Mononuclear cell (primary cell): ENCODE measurements at regions not wholly inside any gene's neighbourhood (a gene's known extent, or its start where the extent isn't known, plus 50 kb on each side); places are given as distances from the start of the nearest gene placed in this dataset.

Experiments
- H3K27me3 ChIP-seq: 2 replicates; pipeline ENCODE4 v1.6.0; 2011; ENCODE audit warnings: low read length, control low read depth; ENCODE audit not compliant: insufficient read depth
- H3K4me1 ChIP-seq: 2 replicates; pipeline ENCODE4 v1.5.1; 2011; ENCODE audit warnings: mild to moderate bottlenecking, low read length, control low read depth; ENCODE audit not compliant: insufficient read depth
- H3K4me3 ChIP-seq: 2 replicates; pipeline ENCODE4 v1.5.1; 2011; ENCODE audit warnings: mild to moderate bottlenecking, low read length, moderate library complexity
- H3K9me3 ChIP-seq: 2 replicates; pipeline ENCODE4 v1.5.1; 2011; ENCODE audit warnings: low read depth, mild to moderate bottlenecking, control low read depth, low read length

GRCh38 chr11:79932612-79933011 is 491.8 kb upstream of the TENM4 start:
- Histone ChIP-seq H3K4me3 (no peak overlapping the region), H3K27me3 (no peaks in the 10 kb centered on the region), H3K4me1 (no peaks in the 10 kb centered on the region), H3K9me3 (no peaks in the 10 kb centered on the region)

DNA sequence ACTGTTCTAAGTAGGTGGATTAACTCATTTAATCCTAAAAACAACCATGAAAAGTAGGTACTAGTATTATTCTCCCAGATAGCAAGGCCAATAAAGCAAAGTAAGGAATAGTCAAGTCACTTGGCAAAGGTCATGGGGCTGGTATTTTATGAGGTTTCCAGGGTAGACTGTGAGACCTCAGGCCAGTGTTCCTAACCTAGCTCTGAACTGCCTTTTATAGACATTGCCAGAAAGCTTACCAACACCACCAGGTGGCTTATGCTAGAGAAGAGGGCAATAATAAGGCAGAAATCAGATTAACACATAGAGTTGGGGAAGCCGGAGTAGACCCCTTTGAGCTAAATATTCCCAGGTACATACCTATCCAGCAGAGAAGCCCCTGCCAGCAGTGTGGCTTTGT is 490.9 kb upstream of the TENM4 start:
- H3K4me3 ChIP-seq, result no peak overlapping the region
- H3K9me3 ChIP-seq, result no peaks in the 10 kb centered on the region
- H3K4me1 ChIP-seq, result no peaks in the 10 kb centered on the region
- H3K27me3 ChIP-seq, result no peaks in the 10 kb centered on the region

- H3K4me3 ChIP-seq, result no peak overlapping the region
- no peaks in the 10 kb centered on the region for H3K27me3 ChIP-seq
- no peaks in the 10 kb centered on the region for H3K9me3 ChIP-seq
- no peaks in the 10 kb centered on the region for H3K4me1 ChIP-seq
Observed at GRCh38 chr11:79926707-79927106, 485.9 kb upstream of the TENM4 start.

DNA sequence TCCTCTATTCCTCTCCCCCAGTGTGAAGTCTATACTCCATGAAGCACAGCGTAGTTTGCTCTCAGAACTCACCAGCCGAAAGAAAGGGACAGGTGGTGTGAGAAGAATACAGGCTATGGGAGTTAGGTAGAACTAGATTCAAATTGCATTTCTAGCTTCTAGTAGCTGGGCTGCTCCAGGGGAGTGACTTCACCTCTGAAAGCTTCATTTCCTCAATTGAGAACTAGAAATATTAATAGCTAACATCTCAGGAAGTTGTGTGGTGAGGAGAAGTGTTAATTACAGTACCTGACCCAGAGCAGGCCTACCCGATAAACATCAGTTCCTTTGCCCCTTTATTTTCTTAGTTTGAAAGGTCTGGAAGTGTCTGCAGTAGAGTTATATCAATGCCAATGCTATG is 484.7 kb upstream of the TENM4 start:
- Histone ChIP-seq H3K4me3 (no peak overlapping the region), H3K4me1 (no peaks in the 10 kb centered on the region), H3K9me3 (no peaks in the 10 kb centered on the region), H3K27me3 (no peaks in the 10 kb centered on the region)

DNA sequence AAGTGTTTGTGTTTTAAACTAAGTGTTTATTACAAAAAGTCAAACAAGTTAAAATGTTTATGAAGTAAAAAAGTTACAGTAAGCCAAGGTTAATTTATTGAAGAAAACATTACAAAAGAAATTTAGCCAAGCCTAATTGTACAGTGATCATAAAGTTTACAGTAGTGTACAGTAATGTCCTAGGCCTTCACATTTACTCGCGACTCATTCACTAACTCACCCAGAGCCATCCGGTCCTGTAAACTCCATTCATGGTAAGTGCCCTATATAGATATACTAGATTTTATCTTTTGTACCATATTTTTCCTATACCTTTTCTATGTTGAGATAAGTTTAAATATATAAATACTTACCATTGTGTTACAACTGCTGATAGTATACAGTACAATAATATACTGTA is 481.8 kb upstream of the TENM4 start:
- Histone ChIP-seq H3K4me1 (no peaks in the 10 kb centered on the region), H3K9me3 (no peaks in the 10 kb centered on the region), H3K27me3 (no peaks in the 10 kb centered on the region), H3K4me3 (no peak overlapping the region)

- H3K4me1 ChIP-seq, result no peaks in the 10 kb centered on the region
- H3K4me3 ChIP-seq, result no peak overlapping the region
- no peaks in the 10 kb centered on the region for H3K27me3 ChIP-seq
- no peaks in the 10 kb centered on the region for H3K9me3 ChIP-seq
Observed at GRCh38 chr11:79920480-79920879, 479.6 kb upstream of the TENM4 start.

DNA sequence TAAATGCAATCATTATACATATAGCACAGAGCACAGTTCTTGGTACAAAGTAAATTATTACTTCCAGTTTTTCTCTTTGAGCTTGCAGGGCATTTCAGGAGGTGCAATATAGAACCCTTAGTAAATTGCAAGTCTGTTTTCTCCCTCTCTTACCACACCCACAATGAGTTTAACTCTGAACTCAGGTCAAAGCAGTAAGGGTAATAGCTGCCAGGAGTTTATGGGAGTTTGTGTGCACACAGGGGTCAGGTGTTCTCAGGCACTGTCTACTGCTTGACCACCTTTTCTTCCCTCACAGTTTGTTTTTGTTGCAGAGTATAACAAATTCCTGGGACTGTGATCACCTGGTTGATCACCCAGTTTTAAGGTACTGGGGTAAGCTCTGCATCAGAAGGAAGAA is 478.5 kb upstream of the TENM4 start:
- Histone ChIP-seq H3K4me3 (no peak overlapping the region), H3K27me3 (no peaks in the 10 kb centered on the region), H3K4me1 (no peaks in the 10 kb centered on the region), H3K9me3 (no peaks in the 10 kb centered on the region)

GRCh38 chr11:79918846-79919245 is 478.0 kb upstream of the TENM4 start:
- H3K27me3 ChIP-seq, result no peaks in the 10 kb centered on the region
- H3K9me3 ChIP-seq, result no peaks in the 10 kb centered on the region
- no peaks in the 10 kb centered on the region for H3K4me1 ChIP-seq
- H3K4me3 ChIP-seq, result no peak overlapping the region

- H3K4me1 ChIP-seq, result no peaks in the 10 kb centered on the region
- no peaks in the 10 kb centered on the region for H3K9me3 ChIP-seq
- H3K27me3 ChIP-seq, result no peaks in the 10 kb centered on the region
- H3K4me3 ChIP-seq, result no peak overlapping the region
Observed at GRCh38 chr11:79906164-79906563, 465.3 kb upstream of the TENM4 start.

DNA sequence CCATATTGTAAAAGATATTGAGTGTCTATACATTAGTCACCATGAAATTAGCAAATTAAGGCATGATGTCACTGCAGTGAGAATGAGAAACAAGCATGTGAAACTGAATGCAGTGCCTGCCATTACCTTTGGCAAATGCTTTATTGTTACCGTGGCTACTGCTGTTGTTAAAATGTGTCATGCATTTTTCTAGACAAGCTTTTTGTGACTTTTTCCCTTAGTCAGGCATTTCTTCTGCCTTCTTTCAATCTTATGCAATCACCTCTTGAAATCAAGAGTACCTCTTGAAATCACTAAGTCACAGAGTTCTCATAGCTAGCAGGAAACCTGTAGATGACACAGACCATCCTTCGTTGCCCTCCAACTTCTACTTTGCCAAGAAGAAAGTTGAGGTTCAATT is 461.7 kb upstream of the TENM4 start:
- Histone ChIP-seq H3K27me3 (no peaks in the 10 kb centered on the region), H3K4me3 (no peak overlapping the region), H3K9me3 (no peaks in the 10 kb centered on the region), H3K4me1 (no peaks in the 10 kb centered on the region)

DNA sequence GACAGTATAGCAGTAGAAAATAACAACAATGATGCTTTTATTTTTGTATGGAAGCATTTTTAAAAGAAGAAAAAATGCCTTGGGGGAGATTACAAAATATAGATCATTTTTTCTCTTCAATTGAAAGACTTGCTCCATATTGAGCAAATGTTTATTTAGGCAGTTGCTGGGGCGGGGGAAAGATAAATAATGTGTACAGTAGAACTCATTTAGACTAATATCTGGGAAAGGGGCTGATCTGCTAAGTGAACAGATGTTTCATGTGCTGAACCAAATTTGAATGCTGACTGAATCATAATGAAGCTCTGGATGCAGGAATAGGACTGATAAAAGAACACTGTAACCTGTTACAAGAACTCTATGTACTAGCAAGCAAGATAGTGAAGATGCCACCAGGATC is 457.1 kb upstream of the TENM4 start:
- Histone ChIP-seq H3K27me3 (no peaks in the 10 kb centered on the region), H3K4me3 (no peak overlapping the region), H3K9me3 (no peaks in the 10 kb centered on the region), H3K4me1 (no peaks in the 10 kb centered on the region)

- H3K27me3 ChIP-seq, result no peaks in the 10 kb centered on the region
- no peak overlapping the region for H3K4me3 ChIP-seq
- H3K4me1 ChIP-seq, result no peaks in the 10 kb centered on the region
- H3K9me3 ChIP-seq, result no peaks in the 10 kb centered on the region
Observed at GRCh38 chr11:79896258-79896657, 455.4 kb upstream of the TENM4 start.

- Histone ChIP-seq H3K4me3 (no peak overlapping the region), H3K27me3 (no peaks in the 10 kb centered on the region), H3K9me3 (no peaks in the 10 kb centered on the region), H3K4me1 (no peaks in the 10 kb centered on the region)
Observed at GRCh38 chr11:79894111-79894510, 453.3 kb upstream of the TENM4 start.

DNA sequence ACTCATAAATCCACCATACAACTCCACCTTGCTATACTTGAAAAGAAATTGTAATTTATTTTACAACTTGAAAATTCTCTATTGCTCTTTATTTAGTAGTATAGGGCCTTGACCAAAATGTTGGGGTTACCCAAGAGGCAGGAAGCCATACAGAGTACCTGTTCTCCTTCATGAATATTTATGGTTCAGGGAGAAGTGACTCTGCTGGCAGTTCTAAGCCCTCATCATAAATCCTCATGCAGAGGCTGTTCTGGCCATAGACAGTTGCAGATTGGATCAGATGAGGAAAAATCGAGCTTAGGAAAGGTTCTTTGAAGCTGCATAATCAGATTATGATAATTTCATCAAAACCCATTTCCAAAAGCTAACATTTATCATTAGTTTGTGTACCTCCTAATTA is 449.4 kb upstream of the TENM4 start:
- H3K4me3 ChIP-seq, result no peak overlapping the region
- no peaks in the 10 kb centered on the region for H3K27me3 ChIP-seq
- no peaks in the 10 kb centered on the region for H3K4me1 ChIP-seq
- H3K9me3 ChIP-seq, result no peaks in the 10 kb centered on the region

GRCh38 chr11:79864882-79865281 is 424.1 kb upstream of the TENM4 start:
- Histone ChIP-seq H3K4me3 (no peak overlapping the region), H3K27me3 (no peaks in the 10 kb centered on the region), H3K4me1 (no peaks in the 10 kb centered on the region), H3K9me3 (no peaks in the 10 kb centered on the region)

- no peaks in the 10 kb centered on the region for H3K9me3 ChIP-seq
- no peaks in the 10 kb centered on the region for H3K27me3 ChIP-seq
Observed at GRCh38 chr11:79860336-79860735, 419.5 kb upstream of the TENM4 start.

More at GRCh38 chr11:79860336-79860735, 419.5 kb upstream of the TENM4 start:
- no peaks in the 10 kb centered on the region for H3K4me1 ChIP-seq
- no peak overlapping the region for H3K4me3 ChIP-seq
